ENCODE measurements at regions not wholly inside any gene's neighbourhood (a gene's known extent, or its start where the extent isn't known, plus 50 kb on each side); places are given as distances from the start of the nearest gene placed in this dataset.

GRCh38 chr12:68393417-68393816 lies 61.3 kb upstream of the MDM1 start:
- TF ChIP-seq CTCF (conservative IDR thresholded peaks at IDR 0.05; ENCODE audit: low read depth, low read length) = no peak
- TF ChIP-seq EZH2 (IDR thresholded peaks at IDR 0.05; ENCODE audit: low read length, unreplicated experiment) = no peak
